ENCODE measurements at regions not wholly inside any gene's neighbourhood (a gene's known extent, or its start where the extent isn't known, plus 50 kb on each side); places are given as distances from the start of the nearest gene placed in this dataset.

DNA sequence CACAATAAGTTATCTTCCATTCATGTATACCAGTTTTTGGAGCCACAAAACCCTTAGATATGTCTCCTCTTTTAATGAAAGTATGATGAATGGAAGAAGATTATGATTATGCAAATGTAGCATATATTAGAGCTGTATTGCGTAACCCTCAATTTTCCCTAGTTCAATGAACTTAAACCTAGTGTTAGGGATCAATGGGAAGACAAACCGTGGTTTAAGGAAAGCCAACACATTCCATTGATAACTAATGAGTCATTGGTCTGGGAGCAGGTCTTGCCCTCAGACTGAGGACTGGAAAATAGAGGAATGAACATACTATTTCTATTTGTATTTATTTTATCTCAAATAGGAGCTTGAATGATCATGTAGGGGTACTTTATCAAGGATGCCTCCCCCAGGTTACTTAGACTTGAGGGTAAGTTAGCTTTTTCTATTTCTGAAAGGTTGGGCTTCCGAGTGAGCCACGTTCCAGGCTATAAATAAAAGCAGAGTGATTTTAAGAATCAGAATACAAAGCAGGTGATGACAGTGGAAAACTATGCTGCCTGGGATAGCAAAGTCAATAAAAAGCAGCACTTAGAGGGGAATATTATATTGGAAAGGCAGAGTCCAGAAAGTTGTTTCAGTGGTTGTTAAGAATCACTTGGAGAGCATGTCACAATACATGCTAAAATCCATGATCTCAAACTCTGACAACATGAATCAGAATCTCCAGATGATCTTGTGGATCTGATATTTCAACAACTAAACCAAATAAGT lies 356.0 kb downstream of the ADAM29 start:
- no peak overlapping the region for H2AFZ ChIP-seq (ENCODE audit: low read length)
- no peaks in the 10 kb centered on the region for H3K79me2 ChIP-seq (ENCODE audit: insufficient read depth, low read length)
- no peaks in the 10 kb centered on the region for H3K9me2 ChIP-seq (replicated peaks; ENCODE audit: low read depth, low read length)
- no peaks in the 10 kb centered on the region for H4K20me1 ChIP-seq (ENCODE audit: insufficient read depth, low read length, poor library complexity, severe bottlenecking)
- H3F3A ChIP-seq (ENCODE audit: low read depth) = no peaks in the 10 kb centered on the region
- H3K36me3 ChIP-seq (ENCODE audit: insufficient read depth, low read length) = no peaks in the 10 kb centered on the region
- no peak overlapping the region for H3K4me3 ChIP-seq (ENCODE audit: low read length, poor library complexity, severe bottlenecking)
- H3K27me3 ChIP-seq (ENCODE audit: insufficient read depth, low read length, poor library complexity, severe bottlenecking) = no peaks in the 10 kb centered on the region
- H3K4me2 ChIP-seq (ENCODE audit: low read depth, low read length, poor library complexity, severe bottlenecking) = no peak overlapping the region
- H3K4me1 ChIP-seq (ENCODE audit: insufficient read depth, low read length, poor library complexity, severe bottlenecking) = no peaks in the 10 kb centered on the region
- H3K9me3 ChIP-seq (ENCODE audit: insufficient read depth, low read depth, low read length) = no peaks in the 10 kb centered on the region
- TF ChIP-seq EZH2phosphoT487 (IDR thresholded peaks at IDR 0.05; ENCODE audit: borderline replicate concordance) = no peak
- TF ChIP-seq, protein P1, sequence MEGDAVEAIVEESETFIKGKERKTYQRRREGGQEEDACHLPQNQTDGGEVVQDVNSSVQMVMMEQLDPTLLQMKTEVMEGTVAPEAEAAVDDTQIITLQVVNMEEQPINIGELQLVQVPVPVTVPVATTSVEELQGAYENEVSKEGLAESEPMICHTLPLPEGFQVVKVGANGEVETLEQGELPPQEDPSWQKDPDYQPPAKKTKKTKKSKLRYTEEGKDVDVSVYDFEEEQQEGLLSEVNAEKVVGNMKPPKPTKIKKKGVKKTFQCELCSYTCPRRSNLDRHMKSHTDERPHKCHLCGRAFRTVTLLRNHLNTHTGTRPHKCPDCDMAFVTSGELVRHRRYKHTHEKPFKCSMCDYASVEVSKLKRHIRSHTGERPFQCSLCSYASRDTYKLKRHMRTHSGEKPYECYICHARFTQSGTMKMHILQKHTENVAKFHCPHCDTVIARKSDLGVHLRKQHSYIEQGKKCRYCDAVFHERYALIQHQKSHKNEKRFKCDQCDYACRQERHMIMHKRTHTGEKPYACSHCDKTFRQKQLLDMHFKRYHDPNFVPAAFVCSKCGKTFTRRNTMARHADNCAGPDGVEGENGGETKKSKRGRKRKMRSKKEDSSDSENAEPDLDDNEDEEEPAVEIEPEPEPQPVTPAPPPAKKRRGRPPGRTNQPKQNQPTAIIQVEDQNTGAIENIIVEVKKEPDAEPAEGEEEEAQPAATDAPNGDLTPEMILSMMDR (conservative IDR thresholded peaks at IDR 0.05; ENCODE audit: low read length) = no peak
- no peak overlapping the region for H3K9ac ChIP-seq (ENCODE audit: low read depth, low read length, poor library complexity, severe bottlenecking)

DNA sequence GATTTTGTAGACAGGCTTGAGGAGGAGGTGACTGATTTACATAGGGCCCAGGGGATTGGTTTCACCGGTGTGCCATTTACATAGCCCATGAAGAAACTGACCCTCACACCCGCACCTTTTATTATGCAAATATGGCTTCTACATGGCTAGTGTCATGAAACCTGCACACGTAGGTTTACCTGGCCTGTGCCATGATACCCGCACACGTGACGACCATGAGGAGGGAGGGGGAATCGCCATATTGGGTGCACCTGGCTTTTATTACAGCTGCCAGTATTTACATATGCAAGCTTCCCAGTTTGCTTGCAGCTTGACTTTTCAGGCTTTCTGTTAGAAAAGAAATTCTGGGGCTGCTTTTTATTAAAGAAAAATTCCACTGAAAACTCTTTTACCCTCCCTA lies 359.7 kb downstream of the ADAM29 start:
- no peaks in the 10 kb centered on the region for H3K27me3 ChIP-seq (ENCODE audit: insufficient read depth, low read length, poor library complexity, severe bottlenecking)

DNA sequence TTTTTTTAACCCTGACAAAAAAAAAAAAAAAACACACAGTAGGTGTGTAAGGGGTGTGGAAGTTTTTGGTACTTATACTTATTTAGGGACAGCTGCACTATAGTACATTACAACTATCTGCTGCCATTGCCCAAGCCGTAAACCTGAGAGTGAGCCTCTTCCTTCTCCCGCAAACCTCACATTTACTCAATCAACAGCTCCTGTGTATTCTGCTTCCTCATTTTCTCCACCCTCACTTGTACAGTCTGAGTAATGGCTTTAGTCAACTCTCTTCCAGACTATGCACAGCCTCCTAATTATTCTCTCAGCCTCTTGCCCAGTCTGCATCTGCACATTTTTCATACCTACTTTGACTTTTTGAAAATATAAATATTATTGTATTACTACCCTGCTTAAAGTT lies 362.0 kb downstream of the ADAM29 start:
- H3K4me3 ChIP-seq (ENCODE audit: low read length, poor library complexity, severe bottlenecking) = no peak overlapping the region
- no peaks in the 10 kb centered on the region for H4K20me1 ChIP-seq (ENCODE audit: insufficient read depth, low read length, poor library complexity, severe bottlenecking)
- no peaks in the 10 kb centered on the region for H3K36me3 ChIP-seq (ENCODE audit: insufficient read depth, low read length)
- no peaks in the 10 kb centered on the region for H3F3A ChIP-seq (ENCODE audit: low read depth)
- no peak overlapping the region for H2AFZ ChIP-seq (ENCODE audit: low read length)
- TF ChIP-seq, protein P1 (conservative IDR thresholded peaks at IDR 0.05; ENCODE audit: low read length) = no peak
- no peak for TF ChIP-seq EZH2phosphoT487 (IDR thresholded peaks at IDR 0.05; ENCODE audit: borderline replicate concordance)
- H3K4me1 ChIP-seq (ENCODE audit: insufficient read depth, low read length, poor library complexity, severe bottlenecking) = no peaks in the 10 kb centered on the region
- no peak overlapping the region for H3K9ac ChIP-seq (ENCODE audit: low read depth, low read length, poor library complexity, severe bottlenecking)
- H3K9me2 ChIP-seq (replicated peaks; ENCODE audit: low read depth, low read length) = no peaks in the 10 kb centered on the region
- no peaks in the 10 kb centered on the region for H3K79me2 ChIP-seq (ENCODE audit: insufficient read depth, low read length)
- H3K27me3 ChIP-seq (ENCODE audit: insufficient read depth, low read length, poor library complexity, severe bottlenecking) = no peaks in the 10 kb centered on the region
- H3K4me2 ChIP-seq (ENCODE audit: low read depth, low read length, poor library complexity, severe bottlenecking) = no peak overlapping the region
- H3K9me3 ChIP-seq (ENCODE audit: insufficient read depth, low read depth, low read length) = no peaks in the 10 kb centered on the region

More for the DNA sequence above, 359.7 kb downstream of the ADAM29 start:
- H3K4me2 ChIP-seq (ENCODE audit: low read depth, low read length, poor library complexity, severe bottlenecking) = no peak overlapping the region
- H2AFZ ChIP-seq (ENCODE audit: low read length) = no peak overlapping the region
- H3K9ac ChIP-seq (ENCODE audit: low read depth, low read length, poor library complexity, severe bottlenecking) = no peak overlapping the region
- H3K4me3 ChIP-seq (ENCODE audit: low read length, poor library complexity, severe bottlenecking) = no peak overlapping the region
- no peaks in the 10 kb centered on the region for H3K9me2 ChIP-seq (replicated peaks; ENCODE audit: low read depth, low read length)
- H3K4me1 ChIP-seq (ENCODE audit: insufficient read depth, low read length, poor library complexity, severe bottlenecking) = no peaks in the 10 kb centered on the region
- no peaks in the 10 kb centered on the region for H3K36me3 ChIP-seq (ENCODE audit: insufficient read depth, low read length)
- TF ChIP-seq, protein P1 (conservative IDR thresholded peaks at IDR 0.05; ENCODE audit: low read length) = no peak
- no peak for TF ChIP-seq EZH2phosphoT487 (IDR thresholded peaks at IDR 0.05; ENCODE audit: borderline replicate concordance)
- H4K20me1 ChIP-seq (ENCODE audit: insufficient read depth, low read length, poor library complexity, severe bottlenecking) = no peaks in the 10 kb centered on the region
- H3F3A ChIP-seq (ENCODE audit: low read depth) = no peaks in the 10 kb centered on the region
- H3K79me2 ChIP-seq (ENCODE audit: insufficient read depth, low read length) = no peaks in the 10 kb centered on the region
- H3K9me3 ChIP-seq (ENCODE audit: insufficient read depth, low read depth, low read length) = no peaks in the 10 kb centered on the region
